Ureter (tissue), 1 donor: ENCODE measurements at regions not wholly inside any gene's neighbourhood (a gene's known extent, or its start where the extent isn't known, plus 50 kb on each side); places are given as distances from the start of the nearest gene placed in this dataset.

Experiments used
- DNase-seq: peaks from one replicate; pipeline ENCODE4 v3.0.0-alpha.2; 2020; ENCODE audit warnings: low spot score
- donor health status: DM: yes; HTN: yes; CAD: no.

- no peak for DNase-seq
These were observed 555.6 kb upstream of the FRG1 start for GRCh38 chr4:189385098-189385497.

GRCh38 chr4:189385579-189385978 is 555.1 kb upstream of the FRG1 start:
- DNase-seq: no peak

- DNase-seq: no peak
These were observed 544.2 kb upstream of the FRG1 start for GRCh38 chr4:189396435-189396834.

GRCh38 chr4:189404271-189404670 is 536.4 kb upstream of the FRG1 start:
- no peak for DNase-seq

- DNase-seq: no peak
These were observed 531.5 kb upstream of the FRG1 start for GRCh38 chr4:189409158-189409557.

GRCh38 chr4:189414021-189414420 is 526.7 kb upstream of the FRG1 start:
- DNase-seq: no peak

- no peak for DNase-seq
These were observed 520.1 kb upstream of the FRG1 start for GRCh38 chr4:189420572-189420971.

GRCh38 chr4:189436207-189436606 is 504.5 kb upstream of the FRG1 start:
- DNase-seq: no peak

- DNase-seq: no peak
These were observed 500.0 kb upstream of the FRG1 start for GRCh38 chr4:189440716-189441115.

- no peak for DNase-seq
These were observed 497.3 kb upstream of the FRG1 start for GRCh38 chr4:189443341-189443740.

GRCh38 chr4:189445613-189446012 is 495.1 kb upstream of the FRG1 start:
- no peak for DNase-seq

GRCh38 chr4:189463734-189464133 is 476.9 kb upstream of the FRG1 start:
- DNase-seq: no peak

- no peak for DNase-seq
These were observed 446.3 kb upstream of the FRG1 start for GRCh38 chr4:189494407-189494806.

GRCh38 chr4:189497516-189497915 is 443.2 kb upstream of the FRG1 start:
- no peak for DNase-seq

GRCh38 chr4:189497996-189498395 is 442.7 kb upstream of the FRG1 start:
- DNase-seq: no peak

GRCh38 chr4:189498457-189498856 is 442.2 kb upstream of the FRG1 start:
- no peak for DNase-seq

- no peak for DNase-seq
These were observed 441.0 kb upstream of the FRG1 start for GRCh38 chr4:189499696-189500095.

GRCh38 chr4:189500970-189501369 is 439.7 kb upstream of the FRG1 start:
- DNase-seq: no peak

- DNase-seq: no peak
These were observed 437.7 kb upstream of the FRG1 start for GRCh38 chr4:189502841-189503435.

GRCh38 chr4:189504220-189504619 is 436.5 kb upstream of the FRG1 start:
- DNase-seq: no peak

GRCh38 chr4:189505380-189505779 is 435.3 kb upstream of the FRG1 start:
- DNase-seq: no peak

- no peak for DNase-seq
These were observed 434.6 kb upstream of the FRG1 start for GRCh38 chr4:189506080-189506479.

- no peak for DNase-seq
These were observed 433.6 kb upstream of the FRG1 start for GRCh38 chr4:189507060-189507459.

GRCh38 chr4:189510601-189511000 is 430.1 kb upstream of the FRG1 start:
- DNase-seq: no peak

GRCh38 chr4:189511581-189511980 is 429.1 kb upstream of the FRG1 start:
- DNase-seq: no peak
